Osteoblast (primary cell): ENCODE measurements at regions not wholly inside any gene's neighbourhood (a gene's known extent, or its start where the extent isn't known, plus 50 kb on each side); places are given as distances from the start of the nearest gene placed in this dataset.

Source experiments
- DNase-seq: peaks from one replicate; pipeline ENCODE4 v3.0.0; 2011; ENCODE audit warnings: low spot score, mixed read lengths; ENCODE audit not compliant: insufficient read length; ENCODE audit errors: missing footprints
- H2AFZ ChIP-seq: 2 replicates; pipeline ENCODE4 v1.6.0; 2011; ENCODE audit warnings: mild to moderate bottlenecking, low read length
- H3K27ac ChIP-seq: 2 replicates; pipeline ENCODE4 v1.5.1; 2011; ENCODE audit warnings: mild to moderate bottlenecking, low read depth, low read length, moderate library complexity
- H3K27me3 ChIP-seq: 2 replicates; pipeline ENCODE4 v1.6.0; 2012; ENCODE audit warnings: mild to moderate bottlenecking, control low read depth, inconsistent platforms, low read length, moderate library complexity; ENCODE audit not compliant: insufficient read depth
- H3K36me3 ChIP-seq: 2 replicates; pipeline ENCODE4 v1.5.1; 2011; ENCODE audit warnings: mild to moderate bottlenecking, low read length, control low read depth, moderate library complexity; ENCODE audit not compliant: insufficient read depth
- H3K4me1 ChIP-seq: 2 replicates; pipeline ENCODE4 v1.5.1; 2011; ENCODE audit warnings: mild to moderate bottlenecking, low read length, control low read depth, moderate library complexity; ENCODE audit not compliant: insufficient read depth
- H3K4me2 ChIP-seq: 2 replicates; pipeline ENCODE4 v1.6.0; 2011; ENCODE audit warnings: mild to moderate bottlenecking, low read length; ENCODE audit not compliant: insufficient read depth
- H3K4me3 ChIP-seq: fragments of 200-600 bp; sonication (generic); 3 replicates; pipeline ENCODE4 v1.5.1; 2012; ENCODE audit warnings: mild to moderate bottlenecking, low read length, inconsistent platforms; ENCODE audit not compliant: insufficient read depth
- H3K79me2 ChIP-seq: 2 replicates; pipeline ENCODE4 v1.6.0; 2012; ENCODE audit warnings: mild to moderate bottlenecking, low read length, control low read depth, inconsistent platforms; ENCODE audit not compliant: insufficient read depth
- H3K9me3 ChIP-seq: 2 replicates; pipeline ENCODE4 v1.5.1; 2011; ENCODE audit warnings: low read depth, low read length, control low read depth
- H4K20me1 ChIP-seq: 2 replicates; pipeline ENCODE4 v1.6.0; 2012; ENCODE audit warnings: mild to moderate bottlenecking, low read length, control low read depth; ENCODE audit not compliant: insufficient read depth
- TF ChIP-seq, protein P1 (sequence below): IDR thresholded peaks from 2 replicates; pipeline ENCODE4 v1.5.1; 2011; ENCODE audit warnings: mild to moderate bottlenecking, low read depth, low read length, moderate library complexity; ENCODE audit errors: extremely low read depth

DNA sequence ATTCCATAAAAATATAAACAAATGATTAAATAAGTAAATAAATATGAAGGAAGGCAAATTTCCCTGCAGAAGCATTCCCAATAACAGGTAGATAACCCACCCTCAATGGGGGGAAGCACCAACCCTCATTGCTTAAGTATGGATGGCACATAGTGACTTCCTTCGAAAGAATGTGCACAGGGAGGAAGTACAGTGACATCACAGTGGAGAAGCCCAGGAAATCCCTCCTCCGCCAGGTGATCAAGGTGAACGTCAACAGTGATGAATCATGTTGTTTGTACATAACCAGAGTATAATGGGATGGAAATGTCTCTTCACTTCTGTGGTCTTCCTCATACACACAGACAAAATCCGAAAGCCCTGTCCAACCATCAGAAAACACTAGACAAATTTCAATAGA lies 267.9 kb downstream of the THBS2 start:
- TF ChIP-seq, protein P1, sequence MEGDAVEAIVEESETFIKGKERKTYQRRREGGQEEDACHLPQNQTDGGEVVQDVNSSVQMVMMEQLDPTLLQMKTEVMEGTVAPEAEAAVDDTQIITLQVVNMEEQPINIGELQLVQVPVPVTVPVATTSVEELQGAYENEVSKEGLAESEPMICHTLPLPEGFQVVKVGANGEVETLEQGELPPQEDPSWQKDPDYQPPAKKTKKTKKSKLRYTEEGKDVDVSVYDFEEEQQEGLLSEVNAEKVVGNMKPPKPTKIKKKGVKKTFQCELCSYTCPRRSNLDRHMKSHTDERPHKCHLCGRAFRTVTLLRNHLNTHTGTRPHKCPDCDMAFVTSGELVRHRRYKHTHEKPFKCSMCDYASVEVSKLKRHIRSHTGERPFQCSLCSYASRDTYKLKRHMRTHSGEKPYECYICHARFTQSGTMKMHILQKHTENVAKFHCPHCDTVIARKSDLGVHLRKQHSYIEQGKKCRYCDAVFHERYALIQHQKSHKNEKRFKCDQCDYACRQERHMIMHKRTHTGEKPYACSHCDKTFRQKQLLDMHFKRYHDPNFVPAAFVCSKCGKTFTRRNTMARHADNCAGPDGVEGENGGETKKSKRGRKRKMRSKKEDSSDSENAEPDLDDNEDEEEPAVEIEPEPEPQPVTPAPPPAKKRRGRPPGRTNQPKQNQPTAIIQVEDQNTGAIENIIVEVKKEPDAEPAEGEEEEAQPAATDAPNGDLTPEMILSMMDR: no peak
- no peaks in the 10 kb centered on the region for H4K20me1 ChIP-seq
- DNase-seq: no peak

DNA sequence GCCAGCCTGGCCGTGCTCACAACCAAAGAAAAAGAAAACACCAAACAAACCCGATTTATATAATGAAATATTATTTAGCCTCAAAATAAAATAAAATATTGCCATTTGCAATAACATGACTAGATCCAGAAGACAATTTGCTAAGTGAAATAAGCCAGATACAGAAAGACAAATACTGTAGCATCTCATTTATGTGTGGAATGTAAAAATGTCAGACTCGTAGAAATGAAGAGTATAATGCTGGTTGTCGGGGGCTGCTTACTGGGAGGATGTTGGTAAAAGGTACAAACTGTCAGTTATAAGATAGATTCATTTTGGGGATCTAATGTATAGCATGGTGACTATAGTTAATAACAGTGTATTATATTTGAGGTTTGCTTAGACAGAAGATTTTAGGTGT lies 269.7 kb downstream of the THBS2 start:
- Histone ChIP-seq H3K4me3 (no peak overlapping the region), H3K4me1 (peaks cover 3% of the 10 kb centered on the region), H3K9me3 (peaks cover 1% of the 10 kb centered on the region), H2AFZ (no peak overlapping the region), H3K27me3 (no peaks in the 10 kb centered on the region), H3K36me3 (no peaks in the 10 kb centered on the region), H3K27ac (no peak overlapping the region), H3K79me2 (no peaks in the 10 kb centered on the region), H4K20me1 (no peaks in the 10 kb centered on the region), H3K4me2 (no peak overlapping the region)
- DNase-seq: no peak
- TF ChIP-seq, protein P1: no peak

More for the DNA sequence above, 267.9 kb downstream of the THBS2 start:
- H2AFZ ChIP-seq: no peak overlapping the region
- H3K4me3 ChIP-seq: no peak overlapping the region
- no peak overlapping the region for H3K27ac ChIP-seq
- no peak overlapping the region for H3K4me2 ChIP-seq
- H3K36me3 ChIP-seq: no peaks in the 10 kb centered on the region
- no peaks in the 10 kb centered on the region for H3K79me2 ChIP-seq
- peaks cover 3% of the 10 kb centered on the region for H3K4me1 ChIP-seq
- no peaks in the 10 kb centered on the region for H3K27me3 ChIP-seq
- H3K9me3 ChIP-seq: peaks cover 1% of the 10 kb centered on the region

DNA sequence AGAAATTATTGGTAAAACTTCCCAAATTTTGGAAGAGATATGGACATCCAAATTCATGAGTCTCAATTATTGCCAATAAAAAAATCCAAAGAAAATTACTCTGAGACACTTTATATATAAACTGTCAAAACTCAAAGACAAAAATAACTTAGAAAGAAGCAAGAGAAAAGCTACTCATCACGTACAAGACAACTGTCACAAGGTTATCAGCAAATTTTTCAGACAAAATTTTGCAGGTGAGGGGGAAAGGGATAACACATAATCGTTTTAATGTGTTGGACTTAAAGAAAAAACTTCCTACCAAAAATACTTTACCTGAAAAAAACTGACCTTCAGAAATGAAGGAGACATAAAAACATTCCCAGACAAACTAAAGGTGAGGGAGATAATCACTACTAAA lies 272.5 kb downstream of the THBS2 start:
- Histone ChIP-seq H4K20me1 (no peaks in the 10 kb centered on the region), H3K4me3 (no peak overlapping the region), H3K4me1 (no peaks in the 10 kb centered on the region), H3K27me3 (no peaks in the 10 kb centered on the region), H3K27ac (no peak overlapping the region), H3K36me3 (no peaks in the 10 kb centered on the region), H3K4me2 (no peak overlapping the region), H3K79me2 (no peaks in the 10 kb centered on the region), H2AFZ (no peak overlapping the region), H3K9me3 (peaks cover 1% of the 10 kb centered on the region)
- no peak for DNase-seq
- TF ChIP-seq, protein P1: no peak

DNA sequence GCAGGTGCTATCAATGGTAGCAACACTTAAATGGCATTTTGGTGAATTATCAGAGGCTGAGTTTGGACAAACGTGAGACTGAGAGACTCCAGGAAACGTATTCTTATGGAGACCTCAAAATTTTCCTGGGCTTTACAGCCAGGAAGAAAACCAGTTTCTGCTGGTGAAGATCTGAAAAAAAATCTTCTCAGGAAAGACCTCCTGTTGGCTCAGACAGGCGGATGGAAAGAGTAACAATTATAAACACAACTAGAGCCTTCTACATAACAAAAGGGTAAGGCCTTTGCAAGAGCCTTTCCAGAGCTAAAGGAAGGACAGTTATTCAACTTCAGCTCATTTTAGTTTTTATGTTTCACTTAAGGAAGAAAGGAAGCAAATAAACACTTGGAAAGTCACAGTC lies 274.4 kb downstream of the THBS2 start:
- H4K20me1 ChIP-seq: no peaks in the 10 kb centered on the region
- no peak for DNase-seq
- TF ChIP-seq, protein P1: no peak
- H3K9me3 ChIP-seq: peaks cover 1% of the 10 kb centered on the region
- H3K4me1 ChIP-seq: no peaks in the 10 kb centered on the region
- no peak overlapping the region for H3K27ac ChIP-seq
- H3K36me3 ChIP-seq: no peaks in the 10 kb centered on the region
- no peak overlapping the region for H3K4me2 ChIP-seq
- no peaks in the 10 kb centered on the region for H3K27me3 ChIP-seq
- no peak overlapping the region for H2AFZ ChIP-seq
- no peak overlapping the region for H3K4me3 ChIP-seq
- no peaks in the 10 kb centered on the region for H3K79me2 ChIP-seq
